Limb (tissue), 2 donors: ENCODE measurements at regions not wholly inside any gene's neighbourhood (a gene's known extent, or its start where the extent isn't known, plus 50 kb on each side); places are given as distances from the start of the nearest gene placed in this dataset.
"Not testable (repeated sequence)": the region's sequence is repeated elsewhere in the genome, so short reads cannot be mapped to it uniquely, and the experiment has no call there.

Experiments
- DNase-seq, 2 donors: peaks; one replicate each; pipeline ENCODE4 v3.0.0-alpha.2; 2016; ENCODE audit errors: extremely low spot score in 2 of 2

GRCh38 chr6:96743496-96743895 lies 93.8 kb downstream of the GPR63 start:
- DNase-seq = no peak

DNA sequence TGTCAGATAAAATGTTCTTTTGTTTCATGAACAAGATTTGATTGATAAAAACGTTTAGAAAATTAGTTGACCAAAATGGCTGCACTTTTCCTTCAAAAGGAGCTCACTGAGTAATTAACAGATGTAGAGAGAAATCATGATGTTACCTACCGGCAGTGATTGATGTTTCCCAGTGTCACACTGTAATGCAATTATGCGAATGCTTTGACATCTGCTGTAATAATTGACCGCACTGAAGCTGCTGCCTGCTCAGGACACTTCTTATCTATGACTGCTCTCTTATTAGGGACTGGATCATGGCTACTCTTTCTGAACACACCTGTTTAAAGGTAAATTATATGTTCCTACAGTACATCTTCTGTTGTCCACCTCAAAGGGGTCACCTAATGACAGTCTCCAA lies 94.6 kb downstream of the GPR63 start:
- no peak for DNase-seq

- no peak for DNase-seq
Observed at GRCh38 chr6:96735332-96735731, 101.9 kb downstream of the GPR63 start.

- no peak for DNase-seq
Observed at GRCh38 chr6:96727144-96727543, 110.1 kb downstream of the GPR63 start.

DNA sequence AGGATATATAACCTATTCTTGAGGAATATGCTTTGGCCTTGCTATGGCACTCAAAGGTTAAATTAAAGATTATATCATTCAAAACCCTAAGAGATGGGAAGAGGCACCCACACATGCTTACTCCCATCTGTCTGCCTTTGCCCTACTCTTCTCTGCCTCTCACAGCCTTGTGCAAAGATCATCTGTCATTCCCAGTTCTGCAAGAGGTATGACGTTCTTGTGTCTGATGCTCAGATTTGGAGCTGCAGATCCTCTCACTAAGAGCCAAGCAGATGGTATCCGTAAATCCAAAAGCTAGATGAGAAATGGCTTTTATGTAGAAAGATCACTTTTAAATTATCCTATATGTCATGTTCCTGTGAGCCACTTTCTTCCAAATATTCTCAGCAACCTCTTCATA lies 112.0 kb downstream of the GPR63 start:
- DNase-seq = no peak

DNA sequence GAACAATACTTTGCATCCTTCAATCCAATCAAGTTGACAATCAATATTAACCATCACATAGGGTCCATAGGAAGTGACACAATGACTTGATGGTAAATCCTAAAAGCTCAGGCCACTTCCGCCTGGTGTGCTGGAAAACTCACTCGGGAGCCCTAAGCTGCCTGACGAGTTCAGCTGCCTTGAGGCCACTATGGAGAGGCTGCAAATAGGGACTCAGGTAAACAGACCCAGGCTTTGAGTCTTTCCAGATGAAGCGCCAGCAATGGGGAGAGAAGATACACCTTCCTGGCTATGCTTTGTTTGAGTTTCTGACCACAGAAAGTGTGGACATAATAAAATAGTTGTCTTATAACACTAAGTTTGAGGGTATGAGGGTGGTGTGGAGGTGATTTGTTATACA lies 112.6 kb downstream of the GPR63 start:
- no peak for DNase-seq

GRCh38 chr6:96723362-96723761 lies 113.9 kb downstream of the GPR63 start:
- no peak for DNase-seq

- DNase-seq = no peak
Observed at GRCh38 chr6:96721227-96721626, 116.0 kb downstream of the GPR63 start.

DNA sequence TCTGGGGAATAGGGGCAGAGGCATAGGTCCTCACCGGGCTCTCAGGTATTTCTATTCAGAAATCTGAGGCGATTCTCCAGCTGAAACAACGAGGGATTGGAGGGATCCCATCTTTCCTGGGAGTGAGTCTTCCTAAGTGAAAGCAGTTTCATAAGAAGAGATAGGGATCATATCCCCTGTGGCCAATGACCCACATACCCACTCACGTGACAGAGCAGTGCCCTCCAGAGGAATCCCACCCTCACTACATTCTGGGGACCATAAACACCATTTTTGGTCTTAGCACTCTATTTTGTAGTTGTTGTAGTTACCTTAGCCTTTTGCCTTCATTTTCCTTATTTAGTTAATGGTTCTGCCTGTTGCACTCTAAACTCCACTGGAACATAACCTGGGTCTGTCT lies 121.1 kb downstream of the GPR63 start:
- DNase-seq = no peak

DNA sequence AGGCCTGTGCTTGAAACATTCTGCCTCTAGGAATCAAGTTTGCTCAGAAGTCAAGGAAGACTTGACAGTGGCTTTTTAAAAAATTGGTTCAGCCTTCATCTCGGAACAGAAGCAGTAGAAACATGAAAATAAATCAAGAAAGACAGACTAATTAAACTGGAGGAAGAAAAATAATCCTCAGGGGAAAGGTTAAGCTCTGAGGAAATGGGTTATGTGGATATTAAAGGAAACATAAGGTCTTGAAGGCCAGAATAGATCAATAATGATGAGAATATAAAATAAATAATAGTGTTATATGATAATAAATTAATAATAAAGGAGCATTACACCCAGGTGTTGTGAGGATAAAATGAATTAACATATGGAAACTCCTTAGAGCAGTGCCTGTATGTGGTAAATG lies 121.7 kb downstream of the GPR63 start:
- DNase-seq = no peak

DNA sequence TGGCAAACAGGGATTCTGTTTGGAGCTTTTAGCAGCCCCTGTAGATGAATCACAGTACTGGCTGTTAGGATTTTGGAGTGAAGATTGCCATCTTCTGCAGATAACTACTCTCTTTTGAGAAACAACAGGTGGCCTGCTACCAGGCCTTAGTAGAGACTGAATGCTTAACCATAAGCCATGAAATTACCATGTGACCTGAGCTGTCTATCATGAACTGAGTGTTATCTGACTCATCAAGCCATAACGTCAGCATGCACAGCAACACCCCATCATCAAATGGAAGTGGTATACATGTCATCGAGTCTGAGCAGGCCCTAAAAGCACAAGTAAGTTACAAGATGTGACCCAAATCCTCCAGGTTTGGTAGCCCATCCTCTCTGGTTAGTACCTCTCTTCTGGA lies 132.6 kb downstream of the GPR63 start:
- DNase-seq = no peak

DNA sequence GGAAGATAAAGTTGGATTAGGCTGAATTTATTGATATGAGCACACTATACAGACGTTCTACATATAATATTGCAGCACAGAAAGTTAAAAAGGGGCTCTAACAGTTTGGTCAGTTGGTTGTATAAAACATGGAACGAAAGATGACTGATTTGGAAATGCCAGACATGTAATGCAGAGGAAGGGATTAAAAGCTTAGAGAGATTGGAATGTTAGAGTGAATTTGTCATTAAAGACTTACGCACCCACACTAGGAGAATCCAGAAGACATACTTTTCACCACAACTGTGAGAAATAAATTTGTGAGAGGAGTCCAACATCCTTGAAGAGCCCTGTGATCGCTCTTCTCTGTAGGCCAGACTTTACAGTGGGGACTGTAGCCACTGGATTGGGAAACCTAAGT lies 134.7 kb downstream of the GPR63 start:
- no peak for DNase-seq

DNA sequence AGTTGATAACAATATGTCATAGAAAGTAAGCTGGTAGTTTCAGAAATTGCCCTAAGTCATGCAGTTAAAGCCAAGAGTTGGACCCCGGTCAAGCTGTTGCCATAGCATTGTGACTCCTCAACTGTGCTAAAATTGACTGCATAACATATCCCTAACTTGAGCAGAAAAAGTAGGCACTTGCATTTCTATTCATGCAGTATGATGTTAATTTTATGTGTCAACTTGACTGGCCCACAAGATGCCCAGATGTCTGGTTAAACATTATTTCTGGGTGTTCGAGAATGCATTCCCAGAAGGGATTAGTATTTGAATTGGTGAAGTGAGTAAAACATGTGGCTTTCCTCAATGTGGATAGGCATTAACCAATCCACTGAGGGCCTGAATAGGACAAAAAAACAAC lies 136.4 kb downstream of the GPR63 start:
- no peak for DNase-seq

DNA sequence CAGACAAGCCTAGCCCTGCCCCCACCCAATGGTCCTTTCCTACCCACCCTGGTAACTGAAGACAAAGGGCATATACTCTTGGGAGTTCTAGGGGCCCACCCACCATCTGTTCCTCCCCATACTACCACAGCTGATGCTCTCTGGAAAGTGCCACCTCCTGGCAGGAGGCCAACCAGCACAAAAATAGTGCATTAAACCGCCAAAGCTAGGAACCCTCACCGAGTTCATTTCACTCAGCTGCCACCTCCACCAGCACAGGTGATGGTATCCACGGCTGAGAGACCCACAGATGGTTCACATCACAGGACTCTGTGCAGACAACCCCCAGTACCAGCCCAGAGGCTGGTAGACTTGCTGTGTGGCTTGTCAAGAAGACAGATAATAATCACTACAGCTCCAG lies 131.5 kb downstream of the FHL5 start:
- DNase-seq = not testable (repeated sequence)

GRCh38 chr6:96687121-96687520 lies 124.2 kb downstream of the FHL5 start:
- DNase-seq = peak in 1 of 2 donors; percentile 50

- DNase-seq = no peak
Observed at GRCh38 chr6:96685702-96686101, 122.8 kb downstream of the FHL5 start.

DNA sequence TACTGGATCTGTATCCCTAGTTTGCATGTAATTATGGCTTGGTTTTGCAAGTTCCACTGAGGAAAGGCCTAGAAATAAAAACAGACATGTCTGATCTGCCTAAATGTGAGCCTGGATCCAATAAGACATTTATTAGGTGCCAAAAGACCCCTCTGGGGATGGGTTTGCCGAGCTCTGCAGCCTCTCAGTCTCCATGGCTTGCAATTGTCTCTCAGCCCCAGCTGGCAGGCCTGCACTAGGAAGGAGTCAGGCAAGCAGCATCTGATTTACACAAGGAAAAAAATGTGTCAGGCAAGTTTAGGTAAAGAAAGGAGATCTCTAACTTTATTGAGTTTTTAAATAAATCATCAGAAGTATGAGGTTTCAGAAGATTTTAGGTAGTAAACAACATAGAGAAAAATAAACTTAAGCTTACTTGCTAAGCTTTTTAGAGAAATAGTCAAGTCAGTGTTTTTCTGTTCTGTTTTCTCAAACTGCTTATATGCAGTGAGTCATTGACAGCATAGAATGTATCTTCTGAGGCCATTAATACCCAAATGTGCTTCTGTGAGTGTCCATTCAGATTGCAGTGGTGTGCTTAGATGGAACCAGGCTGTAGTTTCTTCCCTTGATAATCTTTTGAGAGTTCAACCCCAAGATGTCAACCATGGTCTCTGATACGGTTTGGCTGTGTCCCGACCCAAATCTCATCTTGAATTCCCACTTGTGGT lies 121.0 kb downstream of the FHL5 start:
- no peak for DNase-seq

- no peak for DNase-seq
Observed at GRCh38 chr6:96682017-96682416, 119.1 kb downstream of the FHL5 start.

DNA sequence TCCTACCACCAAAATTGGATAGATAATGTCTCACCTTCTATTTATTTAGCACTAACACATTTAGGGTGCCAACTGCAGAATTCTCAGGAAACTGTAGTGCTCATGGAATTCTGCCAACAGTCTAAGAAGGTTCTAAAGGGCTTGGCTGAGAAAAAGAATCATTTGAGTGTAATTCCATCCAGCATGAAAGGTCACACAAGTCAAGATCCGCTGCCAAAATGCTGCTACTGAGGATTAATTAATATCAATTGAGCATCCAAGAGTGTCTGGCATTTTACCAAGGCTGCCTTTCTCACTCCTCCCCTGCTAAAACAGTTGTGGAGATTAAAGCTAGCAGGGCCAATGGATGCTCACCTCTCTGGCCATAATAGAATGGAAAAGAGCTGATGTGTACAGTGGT lies 112.7 kb downstream of the FHL5 start:
- DNase-seq = peak; percentile 6 to 36
